ENCODE measurements at regions not wholly inside any gene's neighbourhood (a gene's known extent, or its start where the extent isn't known, plus 50 kb on each side); places are given as distances from the start of the nearest gene placed in this dataset.

GRCh38 chr1:95339377-95339776 lies 105.4 kb downstream of the RWDD3 start:
- TF ChIP-seq POLR2AphosphoS5 (IDR thresholded peaks at IDR 0.05; ENCODE audit: control insufficient read depth, insufficient read depth, low read depth, low read length) (no peak), POLR2A (conservative IDR thresholded peaks at IDR 0.05) (no peak), POLR3A (IDR thresholded peaks at IDR 0.05; ENCODE audit: borderline replicate concordance, extremely low read depth, insufficient read depth, insufficient read length) (no peak), ID3 (CRISPR knock-in tag; IDR thresholded peaks at IDR 0.05) (no peak), ID3 (tag; IDR thresholded peaks at IDR 0.05) (no peak), DPF2 (IDR thresholded peaks at IDR 0.05) (no peak)
